Islet of Langerhans (tissue), 1 donor: ENCODE measurements at regions not wholly inside any gene's neighbourhood (a gene's known extent, or its start where the extent isn't known, plus 50 kb on each side); places are given as distances from the start of the nearest gene placed in this dataset.

Experiments
- FAIRE-seq: peaks from one replicate; lab custom pipeline; 2011; peaks lifted over from hg19 to GRCh38; lab: Jason Lieb, UNC

GRCh38 chr6:105991561-105992314, 94.4 kb upstream of the PRDM1 start:
- no peak for FAIRE-seq

GRCh38 chr6:105990151-105990550, 96.0 kb upstream of the PRDM1 start:
- FAIRE-seq: no peak

- no peak for FAIRE-seq
These were observed 97.1 kb upstream of the PRDM1 start for GRCh38 chr6:105988812-105989577.

GRCh38 chr6:105988321-105988720, 97.8 kb upstream of the PRDM1 start:
- FAIRE-seq: no peak

GRCh38 chr6:105987516-105987915, 98.6 kb upstream of the PRDM1 start:
- FAIRE-seq: no peak

- FAIRE-seq: no peak
These were observed 99.1 kb upstream of the PRDM1 start for GRCh38 chr6:105986998-105987397.

- no peak for FAIRE-seq
These were observed 100.1 kb upstream of the PRDM1 start for GRCh38 chr6:105985816-105986632.

GRCh38 chr6:105985098-105985815, 100.9 kb upstream of the PRDM1 start:
- FAIRE-seq: no peak

- FAIRE-seq: no peak
These were observed 102.4 kb upstream of the PRDM1 start for GRCh38 chr6:105983763-105984162.

GRCh38 chr6:105982761-105983540, 103.2 kb upstream of the PRDM1 start:
- FAIRE-seq: no peak

GRCh38 chr6:105981888-105982358, 104.2 kb upstream of the PRDM1 start:
- FAIRE-seq: no peak

- no peak for FAIRE-seq
These were observed 104.9 kb upstream of the PRDM1 start for GRCh38 chr6:105981002-105981887.

GRCh38 chr6:105978974-105979373, 107.2 kb upstream of the PRDM1 start:
- no peak for FAIRE-seq

GRCh38 chr6:105977934-105978504, 108.1 kb upstream of the PRDM1 start:
- no peak for FAIRE-seq

GRCh38 chr6:105974986-105975385, 111.2 kb upstream of the PRDM1 start:
- FAIRE-seq: no peak

- no peak for FAIRE-seq
These were observed 113.7 kb upstream of the PRDM1 start for GRCh38 chr6:105972440-105972839.

- FAIRE-seq: no peak
These were observed 117.4 kb upstream of the PRDM1 start for GRCh38 chr6:105968603-105969333.

GRCh38 chr6:105967917-105968602, 118.1 kb upstream of the PRDM1 start:
- no peak for FAIRE-seq

GRCh38 chr6:105966481-105966880, 119.7 kb upstream of the PRDM1 start:
- FAIRE-seq: no peak
